CD8-positive, alpha-beta memory T cell (primary cell): ENCODE measurements at regions not wholly inside any gene's neighbourhood (a gene's known extent, or its start where the extent isn't known, plus 50 kb on each side); places are given as distances from the start of the nearest gene placed in this dataset.

Experiments
- CTCF ChIA-PET: fragments of 350-600 bp; sonication (Branson Sonifier 250); formaldehyde crosslinking; loops from one replicate; lab custom pipeline; 2021; ENCODE audit warnings: antibody characterized with exemption; lab: Charles Lee
- POLR2A ChIA-PET: fragments of 350-600 bp; sonication (Branson Sonifier 250); formaldehyde crosslinking; loops from one replicate; lab custom pipeline; 2021; ENCODE audit warnings: antibody characterized with exemption; lab: Charles Lee
- DNase-seq, 5 donors: peaks; one replicate each; pipeline versions ENCODE4 v3.0.0 to v3.0.0-alpha.2; 2020 to 2022; ENCODE audit warnings: mixed read lengths in 1 of 5
- H3K27ac ChIP-seq: one replicate; pipeline ENCODE4 v1.7.0; 2013; ENCODE audit warnings: low read depth, mild to moderate bottlenecking, low read length, moderate library complexity
- H3K27me3 ChIP-seq: 2 replicates; pipeline ENCODE4 v1.7.0; 2013; ENCODE audit warnings: low read length, mild to moderate bottlenecking; ENCODE audit not compliant: insufficient read depth, poor library complexity, severe bottlenecking
- H3K36me3 ChIP-seq: 2 replicates; pipeline ENCODE4 v1.7.0; 2013; ENCODE audit warnings: mild to moderate bottlenecking, low read length, moderate library complexity; ENCODE audit not compliant: insufficient read depth
- H3K4me1 ChIP-seq: 2 replicates; pipeline ENCODE4 v1.7.0; 2013; ENCODE audit warnings: mild to moderate bottlenecking, low read length, moderate library complexity; ENCODE audit not compliant: insufficient read depth
- H3K4me3 ChIP-seq: 2 replicates; pipeline ENCODE4 v1.7.0; 2013; ENCODE audit warnings: mild to moderate bottlenecking, low read length
- H3K9me3 ChIP-seq: 2 replicates; pipeline ENCODE4 v1.7.0; 2013; ENCODE audit warnings: mild to moderate bottlenecking, low read length
- H3K27ac Mint-ChIP-seq, 8 donors: one replicate each; pipeline ENCODE4 v1.8.0; 2020 to 2021; ENCODE audit warnings: mixed read lengths in 8 of 8, mild to moderate bottlenecking in 6 of 8, inconsistent platforms in 3 of 8, moderate library complexity in 3 of 8
- H3K27me3 Mint-ChIP-seq, 2 donors: one replicate each; pipeline ENCODE4 v1.8.0; 2020 to 2021; ENCODE audit warnings: mixed read lengths in 2 of 2, mild to moderate bottlenecking in 1 of 2, moderate library complexity in 1 of 2
- H3K36me3 Mint-ChIP-seq, 3 donors: one replicate each; pipeline ENCODE4 v1.8.0; 2020 to 2021; ENCODE audit warnings: mixed read lengths in 3 of 3, inconsistent platforms in 1 of 3, mild to moderate bottlenecking in 1 of 3
- H3K4me1 Mint-ChIP-seq, 3 donors: one replicate each; pipeline ENCODE4 v1.8.0; 2020 to 2021; ENCODE audit warnings: mixed read lengths in 3 of 3, inconsistent platforms in 1 of 3, mild to moderate bottlenecking in 1 of 3
- H3K4me3 Mint-ChIP-seq, 7 donors: one replicate each; pipeline ENCODE4 v1.8.0; 2020 to 2021; ENCODE audit warnings: mixed read lengths in 7 of 7, mild to moderate bottlenecking in 6 of 7, moderate library complexity in 4 of 7, inconsistent platforms in 2 of 7
- H3K9me3 Mint-ChIP-seq, 5 donors: one replicate each; pipeline ENCODE4 v1.8.0; 2020 to 2022; ENCODE audit warnings: mixed read lengths in 5 of 5, mild to moderate bottlenecking in 3 of 5, moderate library complexity in 2 of 5, inconsistent platforms in 1 of 5

- Histone ChIP-seq H3K4me1 (no peaks in the 10 kb centered on the region), H3K27ac (no peak overlapping the region), H3K36me3 (no peaks in the 10 kb centered on the region), H3K27me3 (no peaks in the 10 kb centered on the region), H3K9me3 (no peaks in the 10 kb centered on the region), H3K4me3 (no peak overlapping the region)
- Mint-ChIP-seq H3K4me3 (no peak overlapping the region), H3K27ac (no peak overlapping the region), H3K9me3 (no peaks in the 10 kb centered on the region), H3K4me1 (no peaks in the 10 kb centered on the region), H3K36me3 (no peaks in the 10 kb centered on the region), H3K27me3 (peaks cover 0 to 1% of the 10 kb centered on the region in 2 donors)
- ChIA-PET POLR2A (no interaction called here), CTCF (no interaction called here)
- DNase-seq, result no peak
Observed at GRCh38 chr5:161047024-161047423, 195.0 kb upstream of the ATP10B start.

GRCh38 chr5:161042862-161043261 lies 190.9 kb upstream of the ATP10B start:
- Mint-ChIP-seq H3K4me1 (no peaks in the 10 kb centered on the region), H3K36me3 (no peaks in the 10 kb centered on the region), H3K27me3 (peaks cover 0 to 1% of the 10 kb centered on the region in 2 donors), H3K4me3 (no peak overlapping the region), H3K27ac (no peak overlapping the region), H3K9me3 (peaks cover 0 to 4% (median 1%) of the 10 kb centered on the region in 5 donors)
- no peaks in the 10 kb centered on the region for H3K36me3 ChIP-seq
- no peaks in the 10 kb centered on the region for H3K9me3 ChIP-seq
- CTCF ChIA-PET, result no interaction called here
- H3K4me3 ChIP-seq, result no peak overlapping the region
- no peaks in the 10 kb centered on the region for H3K27me3 ChIP-seq
- POLR2A ChIA-PET, result no interaction called here
- no peak overlapping the region for H3K27ac ChIP-seq
- DNase-seq, result no peak
- no peaks in the 10 kb centered on the region for H3K4me1 ChIP-seq

GRCh38 chr5:161042443-161042842 lies 190.4 kb upstream of the ATP10B start:
- H3K4me1 ChIP-seq, result no peaks in the 10 kb centered on the region
- H3K4me3 Mint-ChIP-seq, result no peak overlapping the region
- H3K27ac ChIP-seq, result no peak overlapping the region
- no peaks in the 10 kb centered on the region for H3K4me1 Mint-ChIP-seq
- H3K4me3 ChIP-seq, result no peak overlapping the region
- CTCF ChIA-PET, result no interaction called here
- no peak for DNase-seq
- H3K9me3 ChIP-seq, result no peaks in the 10 kb centered on the region
- H3K27me3 ChIP-seq, result no peaks in the 10 kb centered on the region
- peaks cover 0 to 1% of the 10 kb centered on the region in 2 donors for H3K27me3 Mint-ChIP-seq
- POLR2A ChIA-PET, result no interaction called here
- no peaks in the 10 kb centered on the region for H3K36me3 Mint-ChIP-seq
- H3K27ac Mint-ChIP-seq, result no peak overlapping the region
- no peaks in the 10 kb centered on the region for H3K36me3 ChIP-seq
- peaks cover 0 to 4% (median 1%) of the 10 kb centered on the region in 5 donors for H3K9me3 Mint-ChIP-seq

- peaks cover 0 to 4% (median 2%) of the 10 kb centered on the region in 5 donors for H3K9me3 Mint-ChIP-seq
- Histone ChIP-seq H3K4me3 (no peak overlapping the region), H3K27me3 (no peaks in the 10 kb centered on the region), H3K36me3 (no peaks in the 10 kb centered on the region), H3K27ac (no peak overlapping the region), H3K9me3 (no peaks in the 10 kb centered on the region), H3K4me1 (no peaks in the 10 kb centered on the region)
- no peaks in the 10 kb centered on the region for H3K4me1 Mint-ChIP-seq
- H3K27ac Mint-ChIP-seq, result no peak overlapping the region
- peaks cover 0 to 1% of the 10 kb centered on the region in 2 donors for H3K27me3 Mint-ChIP-seq
- no peak for DNase-seq
- POLR2A ChIA-PET, result no interaction called here
- H3K36me3 Mint-ChIP-seq, result no peaks in the 10 kb centered on the region
- no peak overlapping the region for H3K4me3 Mint-ChIP-seq
- CTCF ChIA-PET, result no interaction called here
Observed at GRCh38 chr5:161040818-161041217, 188.8 kb upstream of the ATP10B start.

GRCh38 chr5:161036296-161036695 lies 184.3 kb upstream of the ATP10B start:
- Histone ChIP-seq H3K36me3 (no peaks in the 10 kb centered on the region), H3K27ac (no peak overlapping the region), H3K4me1 (no peaks in the 10 kb centered on the region), H3K27me3 (no peaks in the 10 kb centered on the region), H3K4me3 (no peak overlapping the region), H3K9me3 (no peaks in the 10 kb centered on the region)
- ChIA-PET CTCF (no interaction called here), POLR2A (no interaction called here)
- H3K9me3 Mint-ChIP-seq, result peaks cover 0 to 4% (median 2%) of the 10 kb centered on the region in 5 donors
- no peaks in the 10 kb centered on the region for H3K36me3 Mint-ChIP-seq
- no peaks in the 10 kb centered on the region for H3K27me3 Mint-ChIP-seq
- H3K4me3 Mint-ChIP-seq, result no peak overlapping the region
- no peaks in the 10 kb centered on the region for H3K4me1 Mint-ChIP-seq
- no peak for DNase-seq
- H3K27ac Mint-ChIP-seq, result no peak overlapping the region

GRCh38 chr5:161034451-161034850 lies 182.4 kb upstream of the ATP10B start:
- POLR2A ChIA-PET, result no interaction called here
- peaks cover 0 to 4% (median 2%) of the 10 kb centered on the region in 5 donors for H3K9me3 Mint-ChIP-seq
- no peak overlapping the region for H3K27ac ChIP-seq
- H3K4me3 Mint-ChIP-seq, result no peak overlapping the region
- no peaks in the 10 kb centered on the region for H3K9me3 ChIP-seq
- H3K27ac Mint-ChIP-seq, result no peak overlapping the region
- H3K36me3 ChIP-seq, result no peaks in the 10 kb centered on the region
- no peaks in the 10 kb centered on the region for H3K4me1 Mint-ChIP-seq
- CTCF ChIA-PET, result no interaction called here
- H3K4me3 ChIP-seq, result no peak overlapping the region
- H3K27me3 Mint-ChIP-seq, result no peaks in the 10 kb centered on the region
- H3K36me3 Mint-ChIP-seq, result no peaks in the 10 kb centered on the region
- no peaks in the 10 kb centered on the region for H3K27me3 ChIP-seq
- no peaks in the 10 kb centered on the region for H3K4me1 ChIP-seq
- DNase-seq, result no peak

GRCh38 chr5:161030229-161030628 lies 178.2 kb upstream of the ATP10B start:
- Mint-ChIP-seq H3K27ac (no peak overlapping the region), H3K36me3 (no peaks in the 10 kb centered on the region), H3K9me3 (no peaks in the 10 kb centered on the region), H3K4me1 (no peaks in the 10 kb centered on the region), H3K4me3 (no peak overlapping the region), H3K27me3 (peaks cover 0 to 4% of the 10 kb centered on the region in 2 donors)
- H3K4me1 ChIP-seq, result no peaks in the 10 kb centered on the region
- CTCF ChIA-PET, result no interaction called here
- H3K4me3 ChIP-seq, result no peak overlapping the region
- no peaks in the 10 kb centered on the region for H3K27me3 ChIP-seq
- H3K27ac ChIP-seq, result no peak overlapping the region
- no peaks in the 10 kb centered on the region for H3K36me3 ChIP-seq
- H3K9me3 ChIP-seq, result no peaks in the 10 kb centered on the region
- POLR2A ChIA-PET, result interaction anchor here (0.6 kb wide), 1 partner anchor 607 kb away, joined by 3 read pairs; no protein-coding TSS in a partner anchor
- DNase-seq, result no peak

GRCh38 chr5:161027763-161028162 lies 175.8 kb upstream of the ATP10B start:
- H3K27ac ChIP-seq, result no peak overlapping the region
- ChIA-PET POLR2A (no interaction called here), CTCF (no interaction called here)
- no peaks in the 10 kb centered on the region for H3K27me3 ChIP-seq
- Mint-ChIP-seq H3K4me3 (no peak overlapping the region), H3K27me3 (peaks cover 0 to 4% of the 10 kb centered on the region in 2 donors), H3K4me1 (no peaks in the 10 kb centered on the region), H3K27ac (no peak overlapping the region), H3K9me3 (no peaks in the 10 kb centered on the region), H3K36me3 (no peaks in the 10 kb centered on the region)
- no peaks in the 10 kb centered on the region for H3K4me1 ChIP-seq
- H3K4me3 ChIP-seq, result no peak overlapping the region
- DNase-seq, result no peak
- H3K36me3 ChIP-seq, result no peaks in the 10 kb centered on the region
- H3K9me3 ChIP-seq, result no peaks in the 10 kb centered on the region

GRCh38 chr5:161023551-161023950 lies 171.5 kb upstream of the ATP10B start:
- H3K27ac ChIP-seq, result no peak overlapping the region
- no peak overlapping the region for H3K4me3 ChIP-seq
- Mint-ChIP-seq H3K36me3 (no peaks in the 10 kb centered on the region), H3K9me3 (no peaks in the 10 kb centered on the region), H3K4me3 (no peak overlapping the region), H3K27ac (no peak overlapping the region), H3K4me1 (no peaks in the 10 kb centered on the region), H3K27me3 (peaks cover 4 to 7% of the 10 kb centered on the region in 2 donors)
- H3K36me3 ChIP-seq, result no peaks in the 10 kb centered on the region
- DNase-seq, result no peak
- POLR2A ChIA-PET, result no interaction called here
- CTCF ChIA-PET, result no interaction called here
- H3K9me3 ChIP-seq, result no peaks in the 10 kb centered on the region
- H3K27me3 ChIP-seq, result no peaks in the 10 kb centered on the region
- H3K4me1 ChIP-seq, result no peaks in the 10 kb centered on the region
